ENCODE measurements at regions not wholly inside any gene's neighbourhood (a gene's known extent, or its start where the extent isn't known, plus 50 kb on each side); places are given as distances from the start of the nearest gene placed in this dataset.

GRCh38 chr6:54003316-54003715 lies 107.9 kb upstream of the MLIP start:
- TF ChIP-seq PAX5 (IDR thresholded peaks at IDR 0.05; ENCODE audit: insufficient read depth, low read length, severe bottlenecking) (no peak), POLR2A (IDR thresholded peaks at IDR 0.05; ENCODE audit: low read depth, low read length) (no peak), POLR2AphosphoS5 (IDR thresholded peaks at IDR 0.05; ENCODE audit: low read depth, low read length) (no peak), TAF1 (IDR thresholded peaks at IDR 0.05; ENCODE audit: low read depth, low read length) (no peak), SPI1 (IDR thresholded peaks at IDR 0.05; ENCODE audit: low read depth, low read length) (no peak)
